HL-60 (cell line): ENCODE measurements at regions not wholly inside any gene's neighbourhood (a gene's known extent, or its start where the extent isn't known, plus 50 kb on each side); places are given as distances from the start of the nearest gene placed in this dataset.

Source experiments
- DNase-seq, 2 experiments: peaks; one replicate each; pipeline ENCODE4 v3.0.0-alpha.2; 2010 to 2020; ENCODE audit warnings: low read depth in 1 of 2, low spot score in 1 of 2
- H3K27ac ChIP-seq: fragments of 250-450 bp; sonication (Bioruptor Pico); replicated peaks from 2 replicates; pipeline ENCODE4 v1.5.1; 2020; ENCODE audit warnings: mild to moderate bottlenecking, moderate library complexity
- H3K27me3 ChIP-seq: fragments of 250-450 bp; sonication (Bioruptor Pico); 2 replicates; pipeline ENCODE4 v1.5.1; 2021; ENCODE audit warnings: mild to moderate bottlenecking, moderate library complexity; ENCODE audit not compliant: insufficient read depth, poor library complexity, severe bottlenecking
- H3K4me3 ChIP-seq: replicated peaks from 2 replicates; pipeline ENCODE4 v1.5.1; 2011; ENCODE audit warnings: mild to moderate bottlenecking, control low read depth, low read length; ENCODE audit not compliant: insufficient read depth
- CTCF ChIP-seq: IDR thresholded peaks from one replicate; pipeline ENCODE4 v1.5.1; 2011; ENCODE audit warnings: low read length, control low read depth, inconsistent platforms; ENCODE audit not compliant: insufficient read depth
- GABPA ChIP-seq: IDR thresholded peaks from 2 replicates; pipeline ENCODE4 v1.6.1; 2012; ENCODE audit warnings: low read depth
- POLR2AphosphoS5 ChIP-seq: IDR thresholded peaks from 2 replicates; pipeline ENCODE4 v1.6.1; 2012; ENCODE audit warnings: low read depth
- REST ChIP-seq: IDR thresholded peaks from 2 replicates; pipeline ENCODE4 v1.6.1; 2012; ENCODE audit warnings: low read depth; ENCODE audit not compliant: insufficient replicate concordance
- SPI1 ChIP-seq: IDR thresholded peaks from 2 replicates; pipeline ENCODE4 v1.6.1; 2012; ENCODE audit warnings: low read depth, mild to moderate bottlenecking, borderline replicate concordance

- TF ChIP-seq GABPA (no peak), SPI1 (no peak)
- Histone ChIP-seq H3K4me3 (no peak overlapping the region), H3K27me3 (no peaks in the 10 kb centered on the region), H3K27ac (no peak overlapping the region)
- no peak for DNase-seq
These were observed 348.9 kb downstream of the MATN1 start for GRCh38 chr1:30374400-30375070.

GRCh38 chr1:30373471-30374399, 349.6 kb downstream of the MATN1 start:
- Histone ChIP-seq H3K27me3 (no peaks in the 10 kb centered on the region), H3K27ac (no peak overlapping the region), H3K4me3 (no peak overlapping the region)
- TF ChIP-seq SPI1, result no peak
- no peak for TF ChIP-seq POLR2AphosphoS5
- no peak for TF ChIP-seq CTCF
- TF ChIP-seq REST, result no peak
- no peak for TF ChIP-seq GABPA
- no peak for DNase-seq

GRCh38 chr1:30372792-30373433, 350.5 kb downstream of the MATN1 start:
- Histone ChIP-seq H3K27ac (no peak overlapping the region), H3K27me3 (no peaks in the 10 kb centered on the region), H3K4me3 (no peak overlapping the region)
- TF ChIP-seq POLR2AphosphoS5 (no peak), SPI1 (no peak)
- no peak for DNase-seq

GRCh38 chr1:30371888-30372791, 351.2 kb downstream of the MATN1 start:
- no peak overlapping the region for H3K4me3 ChIP-seq
- no peaks in the 10 kb centered on the region for H3K27me3 ChIP-seq
- DNase-seq, result no peak
- TF ChIP-seq POLR2AphosphoS5, result no peak
- no peak for TF ChIP-seq GABPA
- no peak for TF ChIP-seq REST
- TF ChIP-seq CTCF, result no peak
- no peak for TF ChIP-seq SPI1
- H3K27ac ChIP-seq, result no peak overlapping the region
